ENCODE measurements at regions not wholly inside any gene's neighbourhood (a gene's known extent, or its start where the extent isn't known, plus 50 kb on each side); places are given as distances from the start of the nearest gene placed in this dataset.
"Not testable (repeated sequence)": the region's sequence is repeated elsewhere in the genome, so short reads cannot be mapped to it uniquely, and the experiment has no call there.

DNA sequence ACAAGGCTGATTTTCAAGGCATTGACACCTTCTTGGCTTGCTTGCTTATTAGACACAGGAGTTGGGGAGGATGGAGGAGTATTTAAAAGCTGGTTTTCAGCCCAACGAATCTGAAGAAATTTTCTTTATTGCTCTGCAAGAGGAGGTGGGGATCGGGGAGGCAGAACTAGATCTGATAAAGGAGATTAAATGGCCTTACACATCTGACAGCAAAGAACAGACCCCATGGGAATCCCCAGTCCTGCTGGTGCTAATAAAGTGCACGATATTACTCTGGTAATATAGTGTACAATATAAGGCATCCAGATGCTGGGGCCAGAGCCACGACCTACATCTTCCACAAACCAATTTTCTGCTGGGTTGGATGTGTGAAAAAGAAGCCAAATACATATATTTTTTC is 323.0 kb downstream of the OMA1 start:
- FAIRE-seq = no peak
- H3K4me1 ChIP-seq (ENCODE audit: control insufficient read depth in 3 of 3, insufficient read depth in 2 of 3, low read depth in 1 of 3, low read length in 2 of 3) = no peaks in the 10 kb centered on the region

GRCh38 chr1:58220836-58221472 is 325.6 kb downstream of the OMA1 start:
- FAIRE-seq = no peak
- 37 to 61% (median 55%) methylated on average over 4 of the region's 4 CpGs for WGBS, 3 donors

More for the DNA sequence above, 323.0 kb downstream of the OMA1 start:
- Histone ChIP-seq H3K9me3 (ENCODE audit: control insufficient read depth in 2 of 2, insufficient read depth in 1 of 2, low read depth in 1 of 2, low read length in 1 of 2) (no peaks in the 10 kb centered on the region), H3K27me3 (ENCODE audit: control insufficient read depth in 3 of 3, insufficient read depth in 3 of 3, low read length in 3 of 3) (peaks cover 0 to 2% (median 0%) of the 10 kb centered on the region in 3 donors), H3K36me3 (ENCODE audit: control insufficient read depth in 3 of 3, insufficient read depth in 2 of 3, low read depth in 1 of 3, low read length in 3 of 3) (no peaks in the 10 kb centered on the region), H3K27ac (ENCODE audit: low read depth in 1 of 3, low read length in 2 of 3) (no peak overlapping the region), H3K4me3 (ENCODE audit: low read depth in 1 of 3, low read length in 3 of 3) (no peak overlapping the region)
- WGBS, 3 donors = 49 to 70% (median 68%) methylated on average over 4 of the region's 4 CpGs
- no peak for DNase-seq

DNA sequence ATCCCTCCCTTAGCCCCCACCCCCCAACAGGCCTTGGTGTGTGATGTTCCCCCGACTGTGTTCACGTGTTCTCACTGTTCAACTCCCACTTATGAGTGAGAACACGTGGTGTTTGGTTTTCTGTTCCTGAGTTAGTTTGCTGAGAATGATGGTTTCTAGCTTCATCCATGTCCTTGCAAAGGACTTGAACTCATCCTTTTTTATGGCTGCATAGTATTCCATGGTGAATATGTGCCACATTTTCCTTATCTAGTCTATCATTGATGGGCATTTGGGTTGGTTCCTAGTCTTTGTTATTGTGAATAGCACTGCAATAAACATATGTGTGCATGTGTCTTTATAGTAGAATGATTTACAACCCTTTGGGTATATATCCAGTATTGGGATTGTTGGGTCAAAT is 330.4 kb downstream of the OMA1 start:
- H3K36me3 ChIP-seq (ENCODE audit: control insufficient read depth in 3 of 3, insufficient read depth in 2 of 3, low read depth in 1 of 3, low read length in 3 of 3); DNase-seq; FAIRE-seq; H3K4me3 ChIP-seq (ENCODE audit: low read depth in 1 of 3, low read length in 3 of 3); H3K9me3 ChIP-seq (ENCODE audit: control insufficient read depth in 2 of 2, insufficient read depth in 1 of 2, low read depth in 1 of 2, low read length in 1 of 2); H3K4me1 ChIP-seq (ENCODE audit: control insufficient read depth in 3 of 3, insufficient read depth in 2 of 3, low read depth in 1 of 3, low read length in 2 of 3); H3K27me3 ChIP-seq (ENCODE audit: control insufficient read depth in 3 of 3, insufficient read depth in 3 of 3, low read length in 3 of 3); H3K27ac ChIP-seq (ENCODE audit: low read depth in 1 of 3, low read length in 2 of 3): not testable (repeated sequence)
- 89 to 93% (median 90%) methylated on average over 3 of the region's 3 CpGs for WGBS, 3 donors

More at GRCh38 chr1:58220836-58221472, 325.6 kb downstream of the OMA1 start:
- H3K4me1 ChIP-seq (ENCODE audit: control insufficient read depth in 3 of 3, insufficient read depth in 2 of 3, low read depth in 1 of 3, low read length in 2 of 3) = no peaks in the 10 kb centered on the region
- H3K36me3 ChIP-seq (ENCODE audit: control insufficient read depth in 3 of 3, insufficient read depth in 2 of 3, low read depth in 1 of 3, low read length in 3 of 3) = no peaks in the 10 kb centered on the region
- no peak overlapping the region for H3K27ac ChIP-seq (ENCODE audit: low read depth in 1 of 3, low read length in 2 of 3)
- no peak for DNase-seq
- no peak overlapping the region for H3K4me3 ChIP-seq (ENCODE audit: low read depth in 1 of 3, low read length in 3 of 3)
- H3K27me3 ChIP-seq (ENCODE audit: control insufficient read depth in 3 of 3, insufficient read depth in 3 of 3, low read length in 3 of 3) = peaks cover 0 to 2% (median 0%) of the 10 kb centered on the region in 3 donors
- H3K9me3 ChIP-seq (ENCODE audit: control insufficient read depth in 2 of 2, insufficient read depth in 1 of 2, low read depth in 1 of 2, low read length in 1 of 2) = no peaks in the 10 kb centered on the region

GRCh38 chr1:58214674-58215073 is 331.9 kb downstream of the OMA1 start:
- H3K9me3 ChIP-seq (ENCODE audit: control insufficient read depth in 2 of 2, insufficient read depth in 1 of 2, low read depth in 1 of 2, low read length in 1 of 2) = no peaks in the 10 kb centered on the region
- H3K4me1 ChIP-seq (ENCODE audit: control insufficient read depth in 3 of 3, insufficient read depth in 2 of 3, low read depth in 1 of 3, low read length in 2 of 3) = no peaks in the 10 kb centered on the region
- no peak overlapping the region for H3K4me3 ChIP-seq (ENCODE audit: low read depth in 1 of 3, low read length in 3 of 3)
- H3K36me3 ChIP-seq (ENCODE audit: control insufficient read depth in 3 of 3, insufficient read depth in 2 of 3, low read depth in 1 of 3, low read length in 3 of 3) = no peaks in the 10 kb centered on the region
- H3K27ac ChIP-seq (ENCODE audit: low read depth in 1 of 3, low read length in 2 of 3) = no peak overlapping the region
- no peak for DNase-seq
- WGBS, 3 donors = 76 to 77% (median 76%) methylated on average over 1 of the region's 1 CpG
- no peak for FAIRE-seq
- H3K27me3 ChIP-seq (ENCODE audit: control insufficient read depth in 3 of 3, insufficient read depth in 3 of 3, low read length in 3 of 3) = peaks cover 0 to 2% (median 0%) of the 10 kb centered on the region in 3 donors

DNA sequence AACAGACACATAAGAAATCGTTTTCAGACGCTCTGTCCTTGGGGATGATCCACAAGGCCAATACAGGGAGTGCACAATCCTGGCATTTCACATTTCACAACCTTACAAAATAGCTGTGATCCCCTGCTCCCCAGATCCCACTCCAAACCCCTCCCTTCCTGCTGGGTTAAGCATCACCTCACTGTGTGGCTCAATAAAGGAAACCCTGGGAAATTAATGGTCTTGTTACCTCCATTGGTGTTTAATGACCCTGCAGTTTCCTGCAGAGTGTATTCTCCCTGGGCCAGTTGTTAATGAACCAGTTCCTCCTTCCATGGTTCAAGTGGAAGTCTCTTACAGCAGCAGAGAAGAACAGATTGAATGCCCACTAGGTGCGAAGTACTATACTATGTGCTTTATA is 334.7 kb downstream of the OMA1 start:
- H3K27ac ChIP-seq (ENCODE audit: low read depth in 1 of 3, low read length in 2 of 3) = no peak overlapping the region
- H3K4me3 ChIP-seq (ENCODE audit: low read depth in 1 of 3, low read length in 3 of 3) = no peak overlapping the region
- H3K9me3 ChIP-seq (ENCODE audit: control insufficient read depth in 2 of 2, insufficient read depth in 1 of 2, low read depth in 1 of 2, low read length in 1 of 2) = no peaks in the 10 kb centered on the region
- 27 to 39% (median 36%) methylated on average over 3 of the region's 3 CpGs for WGBS, 3 donors
- no peaks in the 10 kb centered on the region for H3K36me3 ChIP-seq (ENCODE audit: control insufficient read depth in 3 of 3, insufficient read depth in 2 of 3, low read depth in 1 of 3, low read length in 3 of 3)
- FAIRE-seq = no peak
- no peaks in the 10 kb centered on the region for H3K27me3 ChIP-seq (ENCODE audit: control insufficient read depth in 3 of 3, insufficient read depth in 3 of 3, low read length in 3 of 3)
- DNase-seq = no peak
- no peaks in the 10 kb centered on the region for H3K4me1 ChIP-seq (ENCODE audit: control insufficient read depth in 3 of 3, insufficient read depth in 2 of 3, low read depth in 1 of 3, low read length in 2 of 3)

GRCh38 chr1:58209575-58209974 is 337.0 kb downstream of the OMA1 start:
- no peak for FAIRE-seq
- WGBS, 3 donors = 63 to 72% (median 64%) methylated on average over 3 of the region's 3 CpGs
- Histone ChIP-seq H3K9me3 (ENCODE audit: control insufficient read depth in 2 of 2, insufficient read depth in 1 of 2, low read depth in 1 of 2, low read length in 1 of 2) (no peaks in the 10 kb centered on the region), H3K36me3 (ENCODE audit: control insufficient read depth in 3 of 3, insufficient read depth in 2 of 3, low read depth in 1 of 3, low read length in 3 of 3) (no peaks in the 10 kb centered on the region), H3K4me3 (ENCODE audit: low read depth in 1 of 3, low read length in 3 of 3) (no peak overlapping the region), H3K4me1 (ENCODE audit: control insufficient read depth in 3 of 3, insufficient read depth in 2 of 3, low read depth in 1 of 3, low read length in 2 of 3) (no peaks in the 10 kb centered on the region), H3K27ac (ENCODE audit: low read depth in 1 of 3, low read length in 2 of 3) (no peak overlapping the region), H3K27me3 (ENCODE audit: control insufficient read depth in 3 of 3, insufficient read depth in 3 of 3, low read length in 3 of 3) (no peaks in the 10 kb centered on the region)
- DNase-seq = no peak

- no peak overlapping the region for H3K27ac ChIP-seq (ENCODE audit: low read depth in 1 of 3, low read length in 2 of 3)
- DNase-seq (no peak), FAIRE-seq (no peak)
- H3K27me3 ChIP-seq (ENCODE audit: control insufficient read depth in 3 of 3, insufficient read depth in 3 of 3, low read length in 3 of 3) = no peaks in the 10 kb centered on the region
- no peaks in the 10 kb centered on the region for H3K4me1 ChIP-seq (ENCODE audit: control insufficient read depth in 3 of 3, insufficient read depth in 2 of 3, low read depth in 1 of 3, low read length in 2 of 3)
- H3K4me3 ChIP-seq (ENCODE audit: low read depth in 1 of 3, low read length in 3 of 3) = no peak overlapping the region
- H3K9me3 ChIP-seq (ENCODE audit: control insufficient read depth in 2 of 2, insufficient read depth in 1 of 2, low read depth in 1 of 2, low read length in 1 of 2) = no peaks in the 10 kb centered on the region
- no peaks in the 10 kb centered on the region for H3K36me3 ChIP-seq (ENCODE audit: control insufficient read depth in 3 of 3, insufficient read depth in 2 of 3, low read depth in 1 of 3, low read length in 3 of 3)
- 89 to 100% (median 92%) methylated on average over 1 of the region's 1 CpG for WGBS, 3 donors
These were observed 339.8 kb downstream of the OMA1 start for GRCh38 chr1:58206749-58207148.

GRCh38 chr1:58204284-58204683 is 342.2 kb downstream of the OMA1 start:
- Histone ChIP-seq H3K4me3 (ENCODE audit: low read depth in 1 of 3, low read length in 3 of 3) (no peak overlapping the region), H3K27ac (ENCODE audit: low read depth in 1 of 3, low read length in 2 of 3) (no peak overlapping the region), H3K36me3 (ENCODE audit: control insufficient read depth in 3 of 3, insufficient read depth in 2 of 3, low read depth in 1 of 3, low read length in 3 of 3) (no peaks in the 10 kb centered on the region), H3K4me1 (ENCODE audit: control insufficient read depth in 3 of 3, insufficient read depth in 2 of 3, low read depth in 1 of 3, low read length in 2 of 3) (no peaks in the 10 kb centered on the region), H3K9me3 (ENCODE audit: control insufficient read depth in 2 of 2, insufficient read depth in 1 of 2, low read depth in 1 of 2, low read length in 1 of 2) (no peaks in the 10 kb centered on the region), H3K27me3 (ENCODE audit: control insufficient read depth in 3 of 3, insufficient read depth in 3 of 3, low read length in 3 of 3) (no peaks in the 10 kb centered on the region)
- WGBS, 3 donors = 78 to 87% (median 79%) methylated on average over 3 of the region's 3 CpGs
- DNase-seq (no peak), FAIRE-seq (no peak)

- no peaks in the 10 kb centered on the region for H3K36me3 ChIP-seq (ENCODE audit: control insufficient read depth in 3 of 3, insufficient read depth in 2 of 3, low read depth in 1 of 3, low read length in 3 of 3)
- no peak for FAIRE-seq
- no peak for DNase-seq
- 57 to 86% (median 73%) methylated on average over 2 of the region's 2 CpGs for WGBS, 3 donors
- H3K9me3 ChIP-seq (ENCODE audit: control insufficient read depth in 2 of 2, insufficient read depth in 1 of 2, low read depth in 1 of 2, low read length in 1 of 2) = no peaks in the 10 kb centered on the region
- H3K4me1 ChIP-seq (ENCODE audit: control insufficient read depth in 3 of 3, insufficient read depth in 2 of 3, low read depth in 1 of 3, low read length in 2 of 3) = no peaks in the 10 kb centered on the region
- H3K27ac ChIP-seq (ENCODE audit: low read depth in 1 of 3, low read length in 2 of 3) = no peak overlapping the region
- no peaks in the 10 kb centered on the region for H3K27me3 ChIP-seq (ENCODE audit: control insufficient read depth in 3 of 3, insufficient read depth in 3 of 3, low read length in 3 of 3)
- H3K4me3 ChIP-seq (ENCODE audit: low read depth in 1 of 3, low read length in 3 of 3) = no peak overlapping the region
These were observed 344.9 kb downstream of the OMA1 start for GRCh38 chr1:58201492-58202106.

Measured in small intestine (tissue), 7 donors.